ENCODE measurements at regions not wholly inside any gene's neighbourhood (a gene's known extent, or its start where the extent isn't known, plus 50 kb on each side); places are given as distances from the start of the nearest gene placed in this dataset.

DNA sequence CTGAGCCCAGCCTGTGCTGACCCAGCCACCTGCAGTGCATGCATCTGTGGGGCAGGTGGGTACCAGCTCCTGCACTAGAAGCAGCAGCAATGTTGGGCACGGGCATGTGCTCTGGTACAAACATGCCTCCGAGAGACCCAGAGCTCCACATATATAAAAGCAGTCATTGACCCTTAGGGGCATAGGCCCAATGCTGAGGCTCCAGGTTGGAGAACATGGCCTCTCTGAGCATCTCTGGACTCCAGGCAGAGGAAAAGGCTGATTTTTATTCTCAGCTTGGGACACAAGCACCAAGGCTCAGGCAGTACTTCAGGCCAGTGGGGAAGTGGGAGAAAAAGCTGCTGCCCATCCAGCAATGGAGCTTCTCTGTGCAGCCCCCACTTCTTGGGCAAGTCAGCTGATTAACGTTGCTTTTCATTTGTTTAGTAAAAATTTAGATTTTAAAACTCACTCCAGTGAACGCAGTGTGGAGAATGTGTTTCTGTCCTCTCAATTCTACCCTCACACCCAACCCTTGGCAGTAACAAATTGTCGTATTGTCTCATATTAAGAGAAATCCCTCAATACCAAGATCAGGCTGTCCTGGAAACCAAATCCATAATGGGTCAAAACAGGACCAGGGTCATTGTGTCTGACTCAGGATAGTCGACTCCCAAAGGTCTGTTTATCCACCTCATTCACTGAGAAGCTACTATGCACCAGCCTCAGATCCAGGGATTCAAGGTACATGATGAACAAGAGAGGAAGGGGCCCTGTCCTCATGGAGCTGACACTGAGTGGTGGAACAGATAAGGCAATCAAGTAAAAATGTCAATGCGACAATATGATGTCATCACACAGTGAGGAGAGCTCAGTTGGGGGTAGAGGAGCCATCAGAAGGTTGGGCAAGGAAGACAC is 50.6 kb upstream of the TOP3B start:
- no peak overlapping the region for H3K4me3 ChIP-seq (ENCODE audit: low read depth, low read length)

DNA sequence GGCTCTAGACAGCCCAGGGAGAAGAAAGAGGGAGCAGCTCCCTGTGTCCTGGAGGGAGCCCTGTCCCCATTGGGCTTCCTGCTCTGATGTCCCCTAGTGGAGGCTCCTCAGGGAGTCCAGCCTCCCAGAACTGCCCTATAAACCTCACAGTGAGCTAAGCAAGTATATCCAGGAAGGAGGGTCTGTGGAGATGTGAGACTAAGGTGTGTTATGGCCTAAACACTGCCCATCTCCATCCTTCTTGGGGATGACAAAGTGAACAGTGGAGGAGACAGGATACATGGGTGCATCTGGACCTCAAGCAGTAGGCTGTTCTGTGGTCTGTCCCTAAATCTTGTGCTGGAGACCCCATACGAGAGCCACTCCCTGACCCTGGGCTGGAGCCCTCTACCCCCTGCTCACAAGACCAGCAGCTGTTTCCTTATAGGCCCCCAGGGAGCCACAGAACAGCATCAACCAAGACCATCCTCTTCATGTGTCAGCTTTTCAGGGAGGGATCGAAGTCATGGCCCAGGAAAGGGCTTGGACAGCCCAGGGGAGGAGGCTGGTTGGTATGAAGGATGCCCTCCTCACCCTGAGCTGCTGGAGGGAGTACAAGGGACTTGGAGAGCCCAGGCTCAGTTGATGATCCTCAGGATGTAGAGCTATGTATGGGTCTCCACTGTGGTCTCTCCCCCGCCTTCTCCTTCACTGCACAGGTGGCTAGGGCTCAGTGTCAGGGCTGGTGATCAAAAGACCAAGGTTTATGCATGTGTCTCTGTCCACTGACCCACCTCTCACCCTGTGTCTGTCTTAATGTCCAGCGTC is 49.7 kb upstream of the TOP3B start:
- no peak overlapping the region for H3K4me3 ChIP-seq (ENCODE audit: low read depth, low read length)
- TF ChIP-seq, protein P1, sequence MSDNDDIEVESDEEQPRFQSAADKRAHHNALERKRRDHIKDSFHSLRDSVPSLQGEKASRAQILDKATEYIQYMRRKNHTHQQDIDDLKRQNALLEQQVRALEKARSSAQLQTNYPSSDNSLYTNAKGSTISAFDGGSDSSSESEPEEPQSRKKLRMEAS (IDR thresholded peaks at IDR 0.05; ENCODE audit: low read depth, low read length): no peak
- no peak for TF ChIP-seq CTCF (IDR thresholded peaks at IDR 0.05; ENCODE audit: low read depth, low read length)
- no peak for TF ChIP-seq POLR2A (IDR thresholded peaks at IDR 0.05; ENCODE audit: extremely low read depth, insufficient read length)
- no peak for TF ChIP-seq MYC (IDR thresholded peaks at IDR 0.05; ENCODE audit: low read depth, low read length)
- DNase-seq (ENCODE audit: low read depth): peak; percentile 39

More for the DNA sequence above, 50.6 kb upstream of the TOP3B start:
- no peak for DNase-seq (ENCODE audit: low read depth)
- TF ChIP-seq, protein P1 (IDR thresholded peaks at IDR 0.05; ENCODE audit: low read depth, low read length): no peak
- TF ChIP-seq MYC (IDR thresholded peaks at IDR 0.05; ENCODE audit: low read depth, low read length): no peak
- no peak for TF ChIP-seq CTCF (IDR thresholded peaks at IDR 0.05; ENCODE audit: low read depth, low read length)
- no peak for TF ChIP-seq POLR2A (IDR thresholded peaks at IDR 0.05; ENCODE audit: extremely low read depth, insufficient read length)
